GM12865 (cell line): ENCODE measurements at regions not wholly inside any gene's neighbourhood (a gene's known extent, or its start where the extent isn't known, plus 50 kb on each side); places are given as distances from the start of the nearest gene placed in this dataset.
"Not testable (repeated sequence)": the region's sequence is repeated elsewhere in the genome, so short reads cannot be mapped to it uniquely, and the experiment has no call there.

Source experiments
- DNase-seq: peaks from one replicate; pipeline ENCODE4 v3.0.0; 2010; ENCODE audit warnings: low read depth
- H3K4me3 ChIP-seq: 2 replicates; pipeline ENCODE4 v1.5.1; 2011; ENCODE audit warnings: mild to moderate bottlenecking, low read depth, low read length, control low read depth

DNA sequence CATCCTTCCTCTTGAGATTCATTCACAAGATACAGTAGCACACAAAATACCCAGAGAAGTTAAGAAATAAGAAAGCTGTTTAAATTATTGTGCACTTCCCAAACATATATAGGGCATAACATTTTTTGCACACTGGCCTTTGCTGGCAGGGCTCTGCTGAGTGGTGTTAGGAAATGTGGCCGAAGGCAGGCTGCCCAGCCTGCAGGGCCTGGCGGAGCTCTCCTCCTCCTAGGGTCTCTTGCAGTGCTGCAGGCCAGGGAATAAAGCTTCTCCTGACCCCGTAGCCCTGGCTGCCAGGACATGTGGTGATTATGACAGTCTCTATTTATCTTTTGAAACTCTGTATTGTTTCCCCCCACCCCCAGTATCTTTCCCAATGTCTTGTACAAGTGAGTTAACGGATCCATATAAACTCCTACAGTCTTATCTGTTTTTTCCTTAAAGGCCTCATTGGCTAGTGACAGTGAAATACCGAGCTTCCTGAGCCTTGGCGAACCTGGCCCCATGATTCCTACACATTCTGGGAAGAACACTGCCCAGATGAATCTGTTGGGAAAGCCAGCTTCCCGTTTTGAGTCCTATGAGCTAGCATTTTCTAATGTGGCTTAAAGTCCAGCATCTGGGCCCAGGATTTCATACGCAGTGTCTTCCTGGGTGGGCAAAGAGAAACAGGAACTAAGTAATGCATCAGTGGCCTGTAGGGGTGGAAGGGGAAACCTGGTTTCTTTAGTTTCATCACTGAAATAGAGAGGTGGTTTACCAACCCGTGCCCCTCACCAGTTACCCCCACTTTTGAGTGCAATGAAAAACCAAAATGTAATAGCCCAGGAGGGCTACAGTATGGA lies 310.3 kb downstream of the BCL2L11 start:
- DNase-seq, H3K4me3 ChIP-seq: not testable (repeated sequence)

- not testable (repeated sequence) for DNase-seq
Measured at GRCh38 chr2:111432423-111432822, 311.7 kb downstream of the BCL2L11 start.

GRCh38 chr2:111432916-111433499 lies 312.3 kb downstream of the BCL2L11 start:
- not testable (repeated sequence) for H3K4me3 ChIP-seq, DNase-seq

More at GRCh38 chr2:111432423-111432822, 311.7 kb downstream of the BCL2L11 start:
- not testable (repeated sequence) for H3K4me3 ChIP-seq

DNA sequence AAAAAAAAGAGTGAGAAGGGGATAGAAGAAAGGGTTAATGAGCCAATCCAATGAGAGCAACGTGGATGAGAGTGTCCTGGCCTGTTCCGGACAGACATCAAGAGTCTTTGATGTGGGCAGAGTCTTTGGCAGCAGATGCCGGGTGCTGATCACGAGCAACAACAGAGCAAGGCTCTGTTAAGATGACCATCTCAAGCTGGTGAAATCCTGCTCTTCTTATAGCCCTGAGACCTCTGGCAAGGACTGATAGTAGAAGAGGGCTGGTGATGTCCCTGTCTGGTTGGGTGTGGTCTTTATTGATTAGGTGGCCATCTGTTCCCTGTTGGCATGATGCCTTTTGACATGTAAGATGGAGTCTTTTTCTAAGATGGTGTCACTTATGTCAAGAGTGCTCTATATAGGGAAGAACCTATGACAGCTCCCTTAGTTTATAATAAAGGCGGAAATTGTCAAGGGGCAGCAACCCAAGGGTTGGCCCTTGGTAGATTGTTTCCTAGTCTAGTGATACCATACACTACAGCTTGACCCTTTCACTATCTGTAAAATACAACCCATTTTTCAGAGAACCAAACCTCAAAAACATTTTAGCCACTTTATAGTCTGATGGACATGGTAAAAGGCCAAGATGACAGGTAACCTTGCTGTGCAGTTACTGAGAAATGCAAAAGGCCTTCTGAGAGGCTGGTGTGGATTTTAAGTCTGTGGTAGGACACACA lies 313.3 kb downstream of the BCL2L11 start:
- not testable (repeated sequence) for DNase-seq, H3K4me3 ChIP-seq

- not testable (repeated sequence) for H3K4me3 ChIP-seq, DNase-seq
Measured at GRCh38 chr2:111434608-111434939, 313.9 kb downstream of the BCL2L11 start.

GRCh38 chr2:111435553-111436310 lies 315.0 kb downstream of the BCL2L11 start:
- H3K4me3 ChIP-seq, DNase-seq: not testable (repeated sequence)

- DNase-seq, H3K4me3 ChIP-seq: not testable (repeated sequence)
Measured at GRCh38 chr2:111436411-111436810, 315.7 kb downstream of the BCL2L11 start.

GRCh38 chr2:111437288-111437990 lies 316.7 kb downstream of the BCL2L11 start:
- not testable (repeated sequence) for DNase-seq, H3K4me3 ChIP-seq

GRCh38 chr2:111438161-111438560 lies 317.4 kb downstream of the BCL2L11 start:
- DNase-seq, H3K4me3 ChIP-seq: not testable (repeated sequence)

- DNase-seq, H3K4me3 ChIP-seq: not testable (repeated sequence)
Measured at GRCh38 chr2:111439237-111439636, 318.5 kb downstream of the BCL2L11 start.

DNA sequence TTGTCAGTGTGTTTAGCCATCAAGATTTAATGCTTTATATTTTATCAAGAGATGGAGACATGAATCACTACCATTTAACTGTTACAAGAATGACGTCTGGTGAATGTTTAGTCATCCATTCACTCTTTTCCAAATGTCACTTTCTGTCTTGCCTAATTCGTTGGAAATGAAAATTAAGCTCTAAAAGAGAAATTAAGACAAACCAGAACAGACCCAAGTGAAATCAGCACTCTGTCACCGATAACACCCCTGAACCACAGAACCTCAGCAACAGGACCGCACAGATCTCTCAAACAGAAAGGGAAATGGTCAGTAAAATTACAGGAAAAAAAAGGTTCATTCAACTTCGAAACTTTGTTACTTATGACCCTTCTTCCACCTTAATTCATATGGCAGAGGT lies 320.9 kb downstream of the BCL2L11 start:
- not testable (repeated sequence) for DNase-seq

DNA sequence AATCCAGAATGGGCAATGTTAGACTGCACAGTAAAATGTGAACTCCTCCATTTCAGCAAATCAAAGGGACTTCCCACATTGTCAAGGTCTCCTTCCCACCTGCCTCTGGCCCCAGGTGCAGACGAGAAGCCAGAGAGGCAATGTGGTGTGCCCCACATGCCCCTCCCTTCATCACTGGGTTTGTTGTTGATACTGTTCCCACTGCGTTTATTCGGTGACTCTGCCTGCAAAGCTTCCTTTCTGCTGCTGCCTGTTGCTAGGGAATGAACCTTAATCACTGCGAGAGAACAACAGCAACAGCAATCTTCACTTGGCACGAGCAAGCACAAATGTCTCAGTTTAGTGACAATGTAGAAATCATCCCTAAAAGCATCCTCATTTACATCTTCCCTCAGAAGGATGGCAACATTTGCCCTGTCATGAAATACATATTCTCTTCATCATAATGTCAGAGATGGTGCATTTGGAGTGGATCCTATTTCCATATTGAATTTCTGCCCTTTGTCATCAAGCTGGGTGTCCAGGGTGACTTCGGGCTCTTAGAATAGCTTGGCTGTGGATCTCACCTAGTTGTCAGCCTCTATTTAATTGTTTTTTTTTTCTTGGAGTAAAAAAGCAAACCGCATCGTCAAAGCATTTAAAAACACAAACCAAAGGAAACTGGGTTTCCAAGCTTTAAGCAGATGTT lies 322.2 kb downstream of the BCL2L11 start:
- not testable (repeated sequence) for H3K4me3 ChIP-seq, DNase-seq

More for the DNA sequence above, 320.9 kb downstream of the BCL2L11 start:
- H3K4me3 ChIP-seq: not testable (repeated sequence)

- H3K4me3 ChIP-seq, DNase-seq: not testable (repeated sequence)
Measured at GRCh38 chr2:111444516-111444915, 323.8 kb downstream of the BCL2L11 start.

GRCh38 chr2:111445191-111445929 lies 324.6 kb downstream of the BCL2L11 start:
- not testable (repeated sequence) for DNase-seq, H3K4me3 ChIP-seq

GRCh38 chr2:111445941-111446340 lies 325.2 kb downstream of the BCL2L11 start:
- not testable (repeated sequence) for DNase-seq, H3K4me3 ChIP-seq

GRCh38 chr2:111447482-111447881 lies 326.8 kb downstream of the BCL2L11 start:
- H3K4me3 ChIP-seq, DNase-seq: not testable (repeated sequence)

GRCh38 chr2:111448796-111449195 lies 328.1 kb downstream of the BCL2L11 start:
- not testable (repeated sequence) for DNase-seq, H3K4me3 ChIP-seq
